Lung (tissue), 11 donors: ENCODE measurements at regions not wholly inside any gene's neighbourhood (a gene's known extent, or its start where the extent isn't known, plus 50 kb on each side); places are given as distances from the start of the nearest gene placed in this dataset.

ENCODE experiments used
- ATAC-seq: fragments of 200-7000 bp; cut with Tn5 transposase; one replicate; pipeline ENCODE4 v1.9.1; 2020; ENCODE audit warnings: moderate number of reproducible peaks; ENCODE audit not compliant: insufficient read depth, low FRiP score
- DNase-seq, 3 donors: peaks; one replicate each; pipeline ENCODE4 v3.0.0-alpha.2; 2013 to 2017
- H3K27ac ChIP-seq, 2 donors: one replicate each; pipeline ENCODE4 v1.5.1; 2013; ENCODE audit warnings: mild to moderate bottlenecking in 2 of 2, moderate library complexity in 2 of 2, control low read depth in 1 of 2, inconsistent platforms in 1 of 2, low read depth in 1 of 2, low read length in 1 of 2
- H3K27me3 ChIP-seq, 3 donors: one replicate each; pipeline ENCODE4 v1.5.1; 2013; ENCODE audit warnings: low read length in 2 of 3; ENCODE audit not compliant: control insufficient read depth in 3 of 3, insufficient read depth in 3 of 3
- H3K36me3 ChIP-seq, 4 donors: one replicate each; pipeline ENCODE4 v1.5.1; 2013; ENCODE audit warnings: low read length in 4 of 4, mild to moderate bottlenecking in 1 of 4, moderate library complexity in 1 of 4; ENCODE audit not compliant: control insufficient read depth in 4 of 4, insufficient read depth in 4 of 4
- H3K4me1 ChIP-seq, 5 donors: one replicate each; pipeline ENCODE4 v1.5.1; 2013; ENCODE audit warnings: low read length in 5 of 5, mild to moderate bottlenecking in 2 of 5, moderate library complexity in 1 of 5; ENCODE audit not compliant: control insufficient read depth in 5 of 5, insufficient read depth in 5 of 5
- H3K4me3 ChIP-seq: one replicate; pipeline ENCODE4 v1.5.1; 2013; ENCODE audit warnings: mild to moderate bottlenecking, control low read depth, moderate library complexity
- H3K9ac ChIP-seq, 2 donors: one replicate each; pipeline ENCODE4 v1.5.1; 2013; ENCODE audit warnings: low read length in 2 of 2, control low read depth in 1 of 2; ENCODE audit not compliant: insufficient read depth in 1 of 2
- H3K9me3 ChIP-seq, 4 donors: one replicate each; pipeline ENCODE4 v1.5.1; 2013; ENCODE audit warnings: low read length in 3 of 4, mild to moderate bottlenecking in 1 of 4, moderate library complexity in 1 of 4; ENCODE audit not compliant: control insufficient read depth in 4 of 4, insufficient read depth in 3 of 4
- CTCF ChIP-seq: IDR thresholded peaks from 2 replicates; pipeline ENCODE4 v1.5.1; 2012; ENCODE audit warnings: mild to moderate bottlenecking; ENCODE audit errors: control extremely low read depth, extremely low read depth
- WGBS, 2 donors: extraction: QIAGEN DNeasy Blood & Tissue Kit; methylation state at CpG; one replicate each; pipeline ENCODE4 v1.1.7; 2013; 5-methylcytosine and 5-hydroxymethylcytosine counted together
- donor health status: control.
- donor health status: control.
- donor health status: Bipolar disorder and iron deficiency.
- donor health status: healthy.
- donor health status: DM: yes; HTN: yes; CAD: no.

- Histone ChIP-seq H3K9me3 (peaks cover 0 to 2% (median 0%) of the 10 kb centered on the region in 4 donors), H3K9ac (no peak overlapping the region), H3K4me3 (no peak overlapping the region), H3K27ac (no peak overlapping the region), H3K36me3 (no peaks in the 10 kb centered on the region), H3K27me3 (no peaks in the 10 kb centered on the region), H3K4me1 (no peaks in the 10 kb centered on the region)
- DNase-seq: no peak
- no peak for ATAC-seq
- WGBS, 2 donors: 90 to 98% methylated on average over 1 of the region's 1 CpG
- no peak for TF ChIP-seq CTCF
These were observed 1008.8 kb downstream of the CNTNAP5 start for GRCh38 chr2:125033871-125034270.

- TF ChIP-seq CTCF: no peak
- H3K9me3 ChIP-seq: peaks cover 0 to 4% (median 0%) of the 10 kb centered on the region in 4 donors
- no peak overlapping the region for H3K9ac ChIP-seq
- DNase-seq (no peak), ATAC-seq (no peak)
- no peaks in the 10 kb centered on the region for H3K36me3 ChIP-seq
- WGBS, 2 donors: 91 to 94% methylated on average over 22 of the region's 22 CpGs
- no peak overlapping the region for H3K27ac ChIP-seq
- H3K27me3 ChIP-seq: no peaks in the 10 kb centered on the region
- no peaks in the 10 kb centered on the region for H3K4me1 ChIP-seq
- no peak overlapping the region for H3K4me3 ChIP-seq
These were observed 1012.1 kb downstream of the CNTNAP5 start for GRCh38 chr2:125037135-125037653.

GRCh38 chr2:125041846-125042245, 1016.8 kb downstream of the CNTNAP5 start:
- no peak for ATAC-seq
- no peaks in the 10 kb centered on the region for H3K27me3 ChIP-seq
- H3K4me3 ChIP-seq: no peak overlapping the region
- no peak for TF ChIP-seq CTCF
- H3K4me1 ChIP-seq: no peaks in the 10 kb centered on the region
- DNase-seq: no peak
- H3K36me3 ChIP-seq: no peaks in the 10 kb centered on the region
- peaks cover 0 to 4% (median 0%) of the 10 kb centered on the region in 4 donors for H3K9me3 ChIP-seq
- 70 to 80% methylated on average over 2 of the region's 2 CpGs for WGBS, 2 donors
- no peak overlapping the region for H3K27ac ChIP-seq
- no peak overlapping the region for H3K9ac ChIP-seq

GRCh38 chr2:125042727-125043126, 1017.6 kb downstream of the CNTNAP5 start:
- H3K4me3 ChIP-seq: no peak overlapping the region
- no peak for DNase-seq
- no peaks in the 10 kb centered on the region for H3K36me3 ChIP-seq
- no peak overlapping the region for H3K9ac ChIP-seq
- no peak for ATAC-seq
- no peak overlapping the region for H3K27ac ChIP-seq
- no peaks in the 10 kb centered on the region for H3K4me1 ChIP-seq
- H3K27me3 ChIP-seq: no peaks in the 10 kb centered on the region
- peaks cover 0 to 4% (median 0%) of the 10 kb centered on the region in 4 donors for H3K9me3 ChIP-seq
- TF ChIP-seq CTCF: no peak
